D721Med (cell line): ENCODE measurements at regions not wholly inside any gene's neighbourhood (a gene's known extent, or its start where the extent isn't known, plus 50 kb on each side); places are given as distances from the start of the nearest gene placed in this dataset.

Source experiments
- DNase-seq: peaks from one replicate; pipeline ENCODE4 v3.0.0; 2011; ENCODE audit warnings: low spot score; ENCODE audit not compliant: insufficient read length
- FAIRE-seq: peaks from 2 replicates; lab custom pipeline; 2011; peaks lifted over from hg19 to GRCh38; lab: Jason Lieb, UNC
- TF ChIP-seq, protein P1 (sequence below): IDR thresholded peaks from 2 replicates; pipeline ENCODE4 v1.5.1; 2012; ENCODE audit warnings: mild to moderate bottlenecking, control low read depth; ENCODE audit not compliant: insufficient read depth; ENCODE audit errors: missing control alignments

- DNase-seq (no peak), FAIRE-seq (no peak)
- TF ChIP-seq, protein P1, sequence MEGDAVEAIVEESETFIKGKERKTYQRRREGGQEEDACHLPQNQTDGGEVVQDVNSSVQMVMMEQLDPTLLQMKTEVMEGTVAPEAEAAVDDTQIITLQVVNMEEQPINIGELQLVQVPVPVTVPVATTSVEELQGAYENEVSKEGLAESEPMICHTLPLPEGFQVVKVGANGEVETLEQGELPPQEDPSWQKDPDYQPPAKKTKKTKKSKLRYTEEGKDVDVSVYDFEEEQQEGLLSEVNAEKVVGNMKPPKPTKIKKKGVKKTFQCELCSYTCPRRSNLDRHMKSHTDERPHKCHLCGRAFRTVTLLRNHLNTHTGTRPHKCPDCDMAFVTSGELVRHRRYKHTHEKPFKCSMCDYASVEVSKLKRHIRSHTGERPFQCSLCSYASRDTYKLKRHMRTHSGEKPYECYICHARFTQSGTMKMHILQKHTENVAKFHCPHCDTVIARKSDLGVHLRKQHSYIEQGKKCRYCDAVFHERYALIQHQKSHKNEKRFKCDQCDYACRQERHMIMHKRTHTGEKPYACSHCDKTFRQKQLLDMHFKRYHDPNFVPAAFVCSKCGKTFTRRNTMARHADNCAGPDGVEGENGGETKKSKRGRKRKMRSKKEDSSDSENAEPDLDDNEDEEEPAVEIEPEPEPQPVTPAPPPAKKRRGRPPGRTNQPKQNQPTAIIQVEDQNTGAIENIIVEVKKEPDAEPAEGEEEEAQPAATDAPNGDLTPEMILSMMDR = no peak
Measured at GRCh38 chr2:49465157-49465831, 311.0 kb upstream of the FSHR start.

DNA sequence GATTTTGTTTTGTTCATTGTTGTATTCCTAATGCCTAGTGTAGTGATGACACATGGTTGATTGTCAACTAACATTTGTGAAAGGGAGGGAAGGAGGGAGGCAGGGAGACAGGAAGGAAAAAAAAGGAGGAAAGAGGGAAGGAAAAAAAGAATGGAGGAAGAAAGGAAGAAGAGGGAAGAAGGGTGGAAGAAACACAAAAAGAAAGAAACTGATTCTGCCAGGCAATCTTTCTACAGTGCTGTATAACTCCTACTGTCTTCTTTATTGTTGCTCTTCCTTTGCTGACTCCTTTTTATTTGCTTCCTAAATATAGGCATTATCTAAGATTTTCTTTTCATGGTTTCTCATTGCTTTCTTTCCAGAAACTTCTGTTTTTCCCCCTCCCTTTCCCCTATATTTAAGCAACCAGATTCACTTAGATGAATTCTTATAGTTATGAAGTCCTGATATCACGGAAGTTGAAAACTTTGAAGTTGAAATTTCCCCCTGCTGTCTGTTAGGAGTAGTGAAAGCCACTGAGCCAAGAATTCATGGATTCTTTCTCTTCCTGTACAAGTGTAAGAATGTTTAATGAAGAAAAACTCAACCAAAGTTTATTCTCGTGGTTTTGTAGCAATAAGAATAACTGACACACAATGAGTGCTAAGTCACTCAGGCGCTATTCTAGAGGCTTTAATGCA, 305.1 kb upstream of the FSHR start:
- FAIRE-seq (no peak), DNase-seq (no peak)
- TF ChIP-seq, protein P1 = no peak

DNA sequence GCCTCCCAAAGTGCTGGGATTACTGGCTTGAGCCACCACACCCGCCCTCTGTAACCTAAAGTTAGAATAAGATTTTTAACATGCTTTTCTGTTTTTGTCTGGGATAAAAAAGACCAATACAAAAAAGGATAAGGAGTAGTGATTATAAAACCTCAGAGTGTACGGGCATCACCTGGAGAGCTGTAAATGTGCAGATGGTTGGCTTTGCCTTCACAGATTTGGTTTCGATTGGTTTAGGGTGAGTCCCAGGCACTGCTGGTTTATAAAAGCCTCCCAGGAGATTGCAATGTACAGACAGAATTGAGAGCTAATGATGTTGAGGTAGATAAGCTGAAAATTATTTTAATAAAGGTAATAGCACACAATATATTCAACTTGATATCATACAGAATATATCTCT, 289.7 kb upstream of the FSHR start:
- DNase-seq (no peak), FAIRE-seq (peak; percentile 53)
- TF ChIP-seq, protein P1 = no peak

GRCh38 chr2:49426996-49427395, 272.7 kb upstream of the FSHR start:
- FAIRE-seq (peak; percentile 29), DNase-seq (no peak)
- TF ChIP-seq, protein P1 = no peak

DNA sequence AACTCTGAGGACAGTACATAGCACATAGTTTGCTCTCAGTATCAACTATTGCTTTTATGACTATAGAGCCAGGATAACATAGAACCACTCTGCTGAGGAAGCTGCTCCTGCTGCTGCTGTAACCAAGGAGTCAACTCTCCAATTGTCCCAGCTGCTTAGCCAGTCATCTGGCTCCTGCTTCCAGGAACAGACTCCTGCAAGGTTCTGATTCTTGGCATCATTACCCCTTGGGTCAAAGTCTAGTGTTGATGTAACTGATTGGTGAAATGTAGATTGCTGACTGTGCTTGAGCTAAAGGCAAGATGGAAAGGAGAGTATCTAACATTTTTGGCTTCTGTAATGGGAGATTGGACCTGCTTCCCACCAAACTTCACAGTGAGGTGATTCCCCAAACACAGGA, 261.9 kb upstream of the FSHR start:
- no peak for FAIRE-seq
- TF ChIP-seq, protein P1 = no peak
- no peak for DNase-seq

- DNase-seq (no peak), FAIRE-seq (no peak)
- TF ChIP-seq, protein P1 = no peak
Measured at GRCh38 chr2:49404108-49404507, 249.8 kb upstream of the FSHR start.

DNA sequence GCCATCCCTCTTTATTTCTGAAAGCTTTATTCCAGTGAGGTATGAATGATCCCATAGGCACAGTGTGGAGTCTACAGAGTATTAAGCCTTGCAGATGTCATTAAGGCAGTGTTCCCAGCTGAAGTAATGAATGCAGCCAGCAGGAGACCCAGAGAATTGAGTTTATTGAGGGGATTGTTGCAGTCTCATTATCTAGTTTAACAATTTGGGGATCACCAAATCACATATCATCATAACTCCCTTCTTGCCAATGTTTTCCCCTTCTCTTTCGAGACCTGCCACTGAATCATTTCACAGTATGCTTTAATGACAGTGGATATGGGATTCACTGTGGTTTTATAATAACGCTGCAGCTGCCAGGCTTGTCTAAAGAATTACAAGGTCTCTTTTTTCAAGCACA, 249.3 kb upstream of the FSHR start:
- TF ChIP-seq, protein P1 = no peak
- DNase-seq = no peak
- FAIRE-seq = no peak
